ENCODE measurements at regions not wholly inside any gene's neighbourhood (a gene's known extent, or its start where the extent isn't known, plus 50 kb on each side); places are given as distances from the start of the nearest gene placed in this dataset.

DNA sequence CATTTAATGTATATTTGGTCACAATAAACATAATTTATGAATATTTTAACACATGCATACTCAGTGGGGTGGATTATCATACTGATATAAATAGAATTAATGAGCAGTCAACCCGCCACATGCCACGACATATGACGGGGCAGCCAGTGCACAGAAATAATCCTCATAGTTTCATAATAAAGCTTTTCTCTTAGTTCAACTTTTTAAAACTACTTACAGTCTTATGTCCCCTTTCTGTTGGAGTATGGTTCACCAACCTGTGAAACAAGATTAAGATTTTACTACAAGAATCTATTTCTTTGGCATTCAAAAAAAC is 75.6 kb upstream of the ETAA1 start:
- H3K36me3 ChIP-seq (ENCODE audit: control insufficient read depth in 2 of 2, extremely low read depth in 1 of 2, insufficient read depth in 2 of 2, low read length in 2 of 2): no peaks in the 10 kb centered on the region
- H3K9ac ChIP-seq (replicated peaks; ENCODE audit: extremely low read depth, insufficient read depth, low read length): no peak overlapping the region
- TF ChIP-seq FOS (IDR thresholded peaks at IDR 0.05; ENCODE audit: borderline replicate concordance, insufficient read depth, low read length): no peak
- TF ChIP-seq EZH2 (IDR thresholded peaks at IDR 0.05; ENCODE audit: borderline replicate concordance, low read depth, low read length, severe bottlenecking): no peak
- no peak for TF ChIP-seq POLR2A (IDR thresholded peaks at IDR 0.05; ENCODE audit: low read depth, low read length)
- TF ChIP-seq GATA2 (IDR thresholded peaks at IDR 0.05; ENCODE audit: insufficient read depth, insufficient read length, low read depth, low read length): no peak
- TF ChIP-seq, protein P1, sequence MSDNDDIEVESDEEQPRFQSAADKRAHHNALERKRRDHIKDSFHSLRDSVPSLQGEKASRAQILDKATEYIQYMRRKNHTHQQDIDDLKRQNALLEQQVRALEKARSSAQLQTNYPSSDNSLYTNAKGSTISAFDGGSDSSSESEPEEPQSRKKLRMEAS (IDR thresholded peaks at IDR 0.05; ENCODE audit: insufficient read depth, insufficient read length): no peak
- TF ChIP-seq, protein P2, sequence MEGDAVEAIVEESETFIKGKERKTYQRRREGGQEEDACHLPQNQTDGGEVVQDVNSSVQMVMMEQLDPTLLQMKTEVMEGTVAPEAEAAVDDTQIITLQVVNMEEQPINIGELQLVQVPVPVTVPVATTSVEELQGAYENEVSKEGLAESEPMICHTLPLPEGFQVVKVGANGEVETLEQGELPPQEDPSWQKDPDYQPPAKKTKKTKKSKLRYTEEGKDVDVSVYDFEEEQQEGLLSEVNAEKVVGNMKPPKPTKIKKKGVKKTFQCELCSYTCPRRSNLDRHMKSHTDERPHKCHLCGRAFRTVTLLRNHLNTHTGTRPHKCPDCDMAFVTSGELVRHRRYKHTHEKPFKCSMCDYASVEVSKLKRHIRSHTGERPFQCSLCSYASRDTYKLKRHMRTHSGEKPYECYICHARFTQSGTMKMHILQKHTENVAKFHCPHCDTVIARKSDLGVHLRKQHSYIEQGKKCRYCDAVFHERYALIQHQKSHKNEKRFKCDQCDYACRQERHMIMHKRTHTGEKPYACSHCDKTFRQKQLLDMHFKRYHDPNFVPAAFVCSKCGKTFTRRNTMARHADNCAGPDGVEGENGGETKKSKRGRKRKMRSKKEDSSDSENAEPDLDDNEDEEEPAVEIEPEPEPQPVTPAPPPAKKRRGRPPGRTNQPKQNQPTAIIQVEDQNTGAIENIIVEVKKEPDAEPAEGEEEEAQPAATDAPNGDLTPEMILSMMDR (IDR thresholded peaks at IDR 0.05; ENCODE audit: extremely low read depth in 1 of 2, insufficient read depth in 1 of 2, low read depth in 1 of 2, low read length in 2 of 2): no peak
- TF ChIP-seq POLR2AphosphoS5 (IDR thresholded peaks at IDR 0.05; ENCODE audit: insufficient read depth, low read depth, low read length): no peak
- TF ChIP-seq JUN (IDR thresholded peaks at IDR 0.05; ENCODE audit: borderline replicate concordance, insufficient read depth, insufficient read length, low read depth): no peak
- no peak for TF ChIP-seq MYC (IDR thresholded peaks at IDR 0.05; ENCODE audit: low read depth, low read length)
- no peaks in the 10 kb centered on the region for H3K4me1 ChIP-seq (ENCODE audit: control insufficient read depth, extremely low read depth, insufficient read depth, low read length)
- no peaks in the 10 kb centered on the region for H4K20me1 ChIP-seq (replicated peaks; ENCODE audit: control insufficient read depth, extremely low read depth, insufficient read depth, low read length)
- POLR2A ChIA-PET: no interaction called here
- H3K4me3 ChIP-seq (replicated peaks in 1 of 3; ENCODE audit: insufficient read depth in 1 of 3, low read depth in 1 of 3, low read length in 3 of 3): no peak overlapping the region
- intact Hi-C loops (cut with micrococcal nuclease) (loop anchor here (5.0 kb wide), 1 partner anchor 1679 kb away; no protein-coding TSS in a partner anchor), dilution Hi-C loops (cut with MboI; ENCODE audit: extremely low pct_ligation_motif_present, low sequenced_read_pairs) (no loop called here)
- H3K9me1 ChIP-seq (replicated peaks; ENCODE audit: control insufficient read depth, extremely low read depth, insufficient read depth, low read length): no peaks in the 10 kb centered on the region
- H3K79me2 ChIP-seq (ENCODE audit: control insufficient read depth, insufficient read depth, low read length): no peaks in the 10 kb centered on the region
- H3K4me2 ChIP-seq (ENCODE audit: insufficient read depth, low read length): no peak overlapping the region
- H2AFZ ChIP-seq (ENCODE audit: low read depth, low read length): no peak overlapping the region
- CTCF ChIA-PET: no interaction called here
- BruUV-seq (replicated peaks): no TSS peak
- FAIRE-seq (no peak), DNase-seq (ENCODE audit: low read depth, low spot score) (no peak)
- no peaks in the 10 kb centered on the region for H3K9me3 ChIP-seq (replicated peaks; ENCODE audit: control insufficient read depth, insufficient read depth, low read length)
- H3K27ac ChIP-seq (ENCODE audit: insufficient read depth, low read depth, low read length): no peak overlapping the region
- H3K27me3 ChIP-seq (ENCODE audit: control insufficient read depth in 2 of 2, insufficient read depth in 2 of 2, low read length in 2 of 2): no peaks in the 10 kb centered on the region

All from endothelial cell of umbilical vein (primary cell).